Sigmoid colon (tissue), 6 donors: ENCODE measurements at regions not wholly inside any gene's neighbourhood (a gene's known extent, or its start where the extent isn't known, plus 50 kb on each side); places are given as distances from the start of the nearest gene placed in this dataset.

Experiments
- DNase-seq: peaks from one replicate; pipeline ENCODE4 v3.0.0-alpha.2; 2019
- H3K27ac ChIP-seq, 4 donors: fragments of 200-600 bp; sonication (generic); one replicate each; pipeline ENCODE4 v1.5.1; 2016 to 2019; ENCODE audit warnings: mild to moderate bottlenecking in 1 of 4
- H3K27me3 ChIP-seq, 3 donors: fragments of 200-600 bp; sonication (generic); one replicate each; pipeline ENCODE4 v1.5.1; 2019; ENCODE audit warnings: mild to moderate bottlenecking in 1 of 3
- H3K36me3 ChIP-seq, 4 donors: fragments of 200-600 bp; sonication (generic); one replicate each; pipeline ENCODE4 v1.5.1; 2016 to 2019
- H3K4me1 ChIP-seq, 4 donors: fragments of 200-600 bp; sonication (generic); one replicate each; pipeline ENCODE4 v1.5.1; 2017 to 2019
- H3K4me3 ChIP-seq, 4 donors: fragments of 200-600 bp; sonication (generic); one replicate each; pipeline ENCODE4 v1.5.1; 2017 to 2019; ENCODE audit warnings: mild to moderate bottlenecking in 2 of 4, moderate library complexity in 1 of 4
- H3K9me3 ChIP-seq, 4 donors: fragments of 200-600 bp in 3 of 4; sonication (generic) in 3 of 4; one replicate each; pipeline versions ENCODE4 v1.5.1 to v1.6.1; 2013 to 2019
- EP300 ChIP-seq, 4 donors: sonication (generic); formaldehyde crosslinking; IDR thresholded peaks; one replicate each; pipeline ENCODE4 v1.6.1; 2017; ENCODE audit warnings: antibody characterized with exemption in 4 of 4
- POLR2A ChIP-seq, 2 donors: fragments of 450-650 bp; IDR thresholded peaks; one replicate each; pipeline ENCODE4 v1.6.1; 2016; ENCODE audit warnings: antibody characterized with exemption in 2 of 2, mild to moderate bottlenecking in 2 of 2, moderate library complexity in 2 of 2
- POLR2AphosphoS5 ChIP-seq, 4 donors: sonication (generic); formaldehyde crosslinking; IDR thresholded peaks; one replicate each; pipeline ENCODE4 v1.6.1; 2017; ENCODE audit warnings: antibody characterized with exemption in 4 of 4
- WGBS, 2 donors: extraction: QIAGEN DNeasy Blood & Tissue Kit; methylation state at CpG; one replicate each; pipeline ENCODE4 v1.1.7; 2013; 5-methylcytosine and 5-hydroxymethylcytosine counted together
- intact Hi-C: fragments of 100-400 bp; cut with DNase I; formaldehyde crosslinking; loops from one replicate; pipeline ENCODE4 v1.15.1; 2023
- TF ChIP-seq, protein P1 (sequence below), 4 experiments: fragments of 450-650 bp in 3 of 4; fragments of 200-600 bp in 1 of 4; IDR thresholded peaks; one replicate each; pipeline ENCODE4 v1.5.1; 2016 to 2019; ENCODE audit warnings: antibody characterized with exemption in 4 of 4, mild to moderate bottlenecking in 3 of 4, moderate library complexity in 2 of 4
- donor health status: healthy with polysubstance abuse.
- donor health status: healthy.

DNA sequence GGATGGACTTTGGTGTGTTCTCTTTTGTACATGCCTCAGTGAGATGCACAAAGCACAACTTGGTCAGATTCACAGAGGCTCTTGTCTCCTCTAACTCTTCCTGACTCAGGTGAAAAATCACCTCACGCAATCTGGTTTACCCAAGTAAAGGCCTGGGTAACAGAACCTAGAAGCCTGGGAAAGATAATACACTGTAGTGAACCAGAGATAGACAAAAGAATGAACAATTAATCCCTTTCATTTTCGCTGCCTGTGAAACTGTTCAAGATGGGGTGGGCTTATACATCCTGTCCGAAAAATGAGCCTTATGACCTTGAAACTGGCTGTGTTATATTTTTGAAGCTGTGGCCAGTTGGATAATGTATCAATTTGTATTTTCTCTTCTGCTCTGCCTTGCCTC is 678.9 kb upstream of the TEX47 start:
- 65 to 81% methylated on average over 3 of the region's 3 CpGs for WGBS, 2 donors
- no peaks in the 10 kb centered on the region for H3K4me1 ChIP-seq
- intact Hi-C loops = no loop called here
- no peaks in the 10 kb centered on the region for H3K9me3 ChIP-seq
- no peak overlapping the region for H3K4me3 ChIP-seq
- H3K36me3 ChIP-seq = no peaks in the 10 kb centered on the region
- no peaks in the 10 kb centered on the region for H3K27me3 ChIP-seq
- H3K27ac ChIP-seq = no peak overlapping the region
- no peak for DNase-seq
- TF ChIP-seq POLR2A (IDR thresholded peaks at IDR 0.05) (no peak), EP300 (IDR thresholded peaks at IDR 0.05) (no peak)

DNA sequence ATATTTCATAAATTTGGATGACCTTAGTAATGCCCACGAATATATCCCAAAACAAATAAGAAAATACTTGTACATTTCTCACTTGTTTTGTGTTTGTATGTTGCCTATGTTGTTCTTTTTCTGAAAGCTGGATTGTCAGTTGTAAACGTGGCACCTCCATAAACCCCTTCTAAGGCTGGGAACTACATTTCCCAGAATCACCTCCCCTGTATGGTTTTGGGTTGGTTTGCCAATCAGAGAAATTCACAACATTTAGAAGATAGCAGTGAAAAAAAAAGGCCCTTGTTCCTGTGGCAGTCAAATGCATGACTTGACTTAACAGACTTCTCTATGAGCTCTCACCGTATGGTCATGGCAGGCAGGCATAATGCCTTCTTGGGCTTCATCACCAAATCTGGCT is 676.3 kb upstream of the STEAP1 start:
- Histone ChIP-seq H3K27ac (no peak overlapping the region), H3K4me1 (no peaks in the 10 kb centered on the region), H3K36me3 (no peaks in the 10 kb centered on the region), H3K4me3 (no peak overlapping the region), H3K27me3 (no peaks in the 10 kb centered on the region), H3K9me3 (no peaks in the 10 kb centered on the region)
- TF ChIP-seq EP300 (IDR thresholded peaks at IDR 0.05) (no peak), POLR2AphosphoS5 (IDR thresholded peaks at IDR 0.05) (no peak), POLR2A (IDR thresholded peaks at IDR 0.05) (no peak)
- TF ChIP-seq, protein P1, sequence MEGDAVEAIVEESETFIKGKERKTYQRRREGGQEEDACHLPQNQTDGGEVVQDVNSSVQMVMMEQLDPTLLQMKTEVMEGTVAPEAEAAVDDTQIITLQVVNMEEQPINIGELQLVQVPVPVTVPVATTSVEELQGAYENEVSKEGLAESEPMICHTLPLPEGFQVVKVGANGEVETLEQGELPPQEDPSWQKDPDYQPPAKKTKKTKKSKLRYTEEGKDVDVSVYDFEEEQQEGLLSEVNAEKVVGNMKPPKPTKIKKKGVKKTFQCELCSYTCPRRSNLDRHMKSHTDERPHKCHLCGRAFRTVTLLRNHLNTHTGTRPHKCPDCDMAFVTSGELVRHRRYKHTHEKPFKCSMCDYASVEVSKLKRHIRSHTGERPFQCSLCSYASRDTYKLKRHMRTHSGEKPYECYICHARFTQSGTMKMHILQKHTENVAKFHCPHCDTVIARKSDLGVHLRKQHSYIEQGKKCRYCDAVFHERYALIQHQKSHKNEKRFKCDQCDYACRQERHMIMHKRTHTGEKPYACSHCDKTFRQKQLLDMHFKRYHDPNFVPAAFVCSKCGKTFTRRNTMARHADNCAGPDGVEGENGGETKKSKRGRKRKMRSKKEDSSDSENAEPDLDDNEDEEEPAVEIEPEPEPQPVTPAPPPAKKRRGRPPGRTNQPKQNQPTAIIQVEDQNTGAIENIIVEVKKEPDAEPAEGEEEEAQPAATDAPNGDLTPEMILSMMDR (IDR thresholded peaks at IDR 0.05) = no peak
- no peak for DNase-seq
- 65 to 70% methylated on average over 3 of the region's 3 CpGs for WGBS, 2 donors
- intact Hi-C loops = no loop called here

DNA sequence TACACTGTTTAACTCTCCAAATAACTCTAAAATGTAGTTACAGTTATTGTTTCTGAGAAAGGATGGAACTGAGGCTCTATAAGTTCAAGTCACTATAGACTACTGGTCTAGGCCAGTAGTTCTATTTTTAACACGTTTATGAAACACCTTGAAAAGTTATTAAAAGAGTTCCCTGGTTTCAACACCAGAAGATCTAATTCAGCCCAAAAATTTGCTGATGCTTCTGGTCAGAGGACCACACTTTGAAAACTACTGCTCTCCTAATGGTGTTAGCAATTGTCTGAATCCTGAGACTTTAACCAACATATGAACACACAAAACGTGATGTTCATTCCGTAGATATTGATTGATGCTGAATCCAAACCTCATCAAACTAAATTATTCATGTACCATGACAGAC is 658.6 kb upstream of the STEAP1 start:
- Histone ChIP-seq H3K36me3 (no peaks in the 10 kb centered on the region), H3K9me3 (no peaks in the 10 kb centered on the region), H3K4me1 (no peaks in the 10 kb centered on the region), H3K27me3 (no peaks in the 10 kb centered on the region), H3K4me3 (no peak overlapping the region), H3K27ac (no peak overlapping the region)
- intact Hi-C loops = no loop called here
- TF ChIP-seq POLR2A (IDR thresholded peaks at IDR 0.05) (no peak), POLR2AphosphoS5 (IDR thresholded peaks at IDR 0.05) (no peak), EP300 (IDR thresholded peaks at IDR 0.05) (no peak)
- TF ChIP-seq, protein P1 (IDR thresholded peaks at IDR 0.05) = no peak
- WGBS, 2 donors = 68 to 90% methylated on average over 3 of the region's 3 CpGs
- no peak for DNase-seq

DNA sequence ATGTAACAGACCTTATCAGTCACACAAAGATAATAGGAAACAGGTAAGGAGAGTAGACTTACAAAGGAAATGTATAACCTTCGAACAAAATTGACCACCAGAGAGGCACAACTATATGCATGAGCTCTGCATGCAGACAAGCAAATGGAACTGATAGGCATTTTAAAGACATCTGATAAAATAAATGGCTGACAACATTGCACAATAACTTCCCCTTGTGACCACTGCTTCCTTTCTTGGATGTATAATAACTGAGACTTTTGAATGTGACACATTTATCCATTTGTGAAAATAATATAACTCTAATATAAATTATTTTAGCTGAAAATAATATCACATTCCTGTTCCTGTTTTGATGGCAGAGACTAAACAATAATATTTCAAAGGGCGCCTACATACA is 654.2 kb upstream of the STEAP1 start:
- intact Hi-C loops = no loop called here
- no peaks in the 10 kb centered on the region for H3K27me3 ChIP-seq
- TF ChIP-seq POLR2A (IDR thresholded peaks at IDR 0.05) (no peak), POLR2AphosphoS5 (IDR thresholded peaks at IDR 0.05) (no peak), EP300 (IDR thresholded peaks at IDR 0.05) (no peak)
- TF ChIP-seq, protein P1 (IDR thresholded peaks at IDR 0.05) = no peak
- 69 to 79% methylated on average over 2 of the region's 2 CpGs for WGBS, 2 donors
- no peaks in the 10 kb centered on the region for H3K4me1 ChIP-seq
- H3K4me3 ChIP-seq = no peak overlapping the region
- DNase-seq = no peak
- H3K36me3 ChIP-seq = no peaks in the 10 kb centered on the region
- no peak overlapping the region for H3K27ac ChIP-seq
- H3K9me3 ChIP-seq = no peaks in the 10 kb centered on the region

DNA sequence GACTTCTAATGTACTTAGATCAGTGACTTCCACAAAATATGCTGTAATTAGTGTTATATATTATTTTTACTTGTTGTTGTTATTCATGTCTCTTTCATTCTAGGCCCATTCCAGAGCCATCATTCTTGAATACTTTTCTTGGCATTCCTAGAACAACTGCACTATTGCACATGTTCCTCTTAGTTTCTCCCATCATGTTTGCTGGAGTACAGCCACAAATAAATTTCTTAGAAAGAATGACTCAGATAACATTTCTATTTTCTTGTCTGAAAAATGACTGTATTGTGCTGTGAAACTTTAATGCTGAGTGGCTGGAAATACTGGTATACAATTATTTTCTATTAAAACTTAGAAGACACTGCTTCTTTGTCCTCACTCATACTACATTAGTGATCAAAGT is 651.0 kb upstream of the STEAP1 start:
- TF ChIP-seq EP300 (IDR thresholded peaks at IDR 0.05) = no peak
- TF ChIP-seq, protein P1 (IDR thresholded peaks at IDR 0.05) = no peak
- no peak for TF ChIP-seq POLR2AphosphoS5 (IDR thresholded peaks at IDR 0.05)
- no peak for TF ChIP-seq POLR2A (IDR thresholded peaks at IDR 0.05)
- H3K9me3 ChIP-seq = no peaks in the 10 kb centered on the region
- H3K36me3 ChIP-seq = no peaks in the 10 kb centered on the region
- intact Hi-C loops = no loop called here
- no peak overlapping the region for H3K27ac ChIP-seq
- no peak for DNase-seq
- H3K4me1 ChIP-seq = no peaks in the 10 kb centered on the region
- no peak overlapping the region for H3K4me3 ChIP-seq
- H3K27me3 ChIP-seq = no peaks in the 10 kb centered on the region
